Ectodermal cell (in vitro differentiated cells): ENCODE measurements at regions not wholly inside any gene's neighbourhood (a gene's known extent, or its start where the extent isn't known, plus 50 kb on each side); places are given as distances from the start of the nearest gene placed in this dataset.
"Not testable (repeated sequence)": the region's sequence is repeated elsewhere in the genome, so short reads cannot be mapped to it uniquely, and the experiment has no call there.

ENCODE experiments used
- H3K27ac ChIP-seq: 2 replicates; pipeline ENCODE4 v1.7.0; 2013; ENCODE audit warnings: mild to moderate bottlenecking, low read depth, low read length; ENCODE audit not compliant: insufficient read depth, poor library complexity, severe bottlenecking
- H3K27me3 ChIP-seq: 2 replicates; pipeline ENCODE4 v1.7.0; 2013; ENCODE audit warnings: mild to moderate bottlenecking, low read length; ENCODE audit not compliant: insufficient read depth, control insufficient read depth, poor library complexity, severe bottlenecking
- H3K36me3 ChIP-seq: one replicate; pipeline ENCODE4 v1.7.0; 2013; ENCODE audit warnings: low read length; ENCODE audit not compliant: control insufficient read depth, insufficient read depth
- H3K4me1 ChIP-seq: one replicate; pipeline ENCODE4 v1.7.0; 2013; ENCODE audit warnings: low read length; ENCODE audit not compliant: control insufficient read depth, insufficient read depth
- H3K4me3 ChIP-seq: 2 replicates; pipeline ENCODE4 v1.7.0; 2013; ENCODE audit warnings: low read depth, low read length, control low read depth; ENCODE audit not compliant: insufficient read depth
- H3K9me3 ChIP-seq: 2 replicates; pipeline ENCODE4 v1.7.0; 2013; ENCODE audit warnings: mild to moderate bottlenecking, low read length, moderate library complexity; ENCODE audit not compliant: control insufficient read depth
- WGBS, 2 experiments: methylation state at CpG; one replicate each; pipeline ENCODE4 v1.1.7; 2013; ENCODE audit warnings: missing lambda C conversion rate in 2 of 2; 5-methylcytosine and 5-hydroxymethylcytosine counted together

- not testable (repeated sequence) for H3K4me3 ChIP-seq
Measured at GRCh38 chr10:57645108-57645507, 622.6 kb downstream of the IPMK start.

GRCh38 chr10:57638411-57638810 is 629.3 kb downstream of the IPMK start:
- 100% methylated on average over 2 of the region's 2 CpGs for WGBS, 2 experiments

More at GRCh38 chr10:57645108-57645507, 622.6 kb downstream of the IPMK start:
- not testable (repeated sequence) for H3K27ac ChIP-seq, H3K4me1 ChIP-seq, H3K27me3 ChIP-seq, H3K36me3 ChIP-seq, H3K9me3 ChIP-seq
- 96 to 98% methylated on average over 3 of the region's 3 CpGs for WGBS, 2 experiments

GRCh38 chr10:57628592-57629284 is 639.0 kb downstream of the IPMK start:
- Histone ChIP-seq H3K4me1 (no peaks in the 10 kb centered on the region), H3K27me3 (no peaks in the 10 kb centered on the region), H3K36me3 (no peaks in the 10 kb centered on the region), H3K27ac (no peak overlapping the region), H3K9me3 (no peaks in the 10 kb centered on the region), H3K4me3 (no peak overlapping the region)
- WGBS, 2 experiments = 9 to 40% methylated on average over 2 to 3 of the region's 3 CpGs

More at GRCh38 chr10:57638411-57638810, 629.3 kb downstream of the IPMK start:
- Histone ChIP-seq H3K27ac (no peak overlapping the region), H3K36me3 (no peaks in the 10 kb centered on the region), H3K4me1 (no peaks in the 10 kb centered on the region), H3K4me3 (no peak overlapping the region), H3K27me3 (no peaks in the 10 kb centered on the region), H3K9me3 (no peaks in the 10 kb centered on the region)

- H3K9me3 ChIP-seq = no peaks in the 10 kb centered on the region
- 41 to 44% methylated on average over 2 of the region's 2 CpGs for WGBS, 2 experiments
- H3K36me3 ChIP-seq = no peaks in the 10 kb centered on the region
- no peak overlapping the region for H3K4me3 ChIP-seq
- no peaks in the 10 kb centered on the region for H3K4me1 ChIP-seq
- no peaks in the 10 kb centered on the region for H3K27me3 ChIP-seq
- H3K27ac ChIP-seq = no peak overlapping the region
Measured at GRCh38 chr10:57627642-57628178, 640.0 kb downstream of the IPMK start.

- no peak overlapping the region for H3K4me3 ChIP-seq
- no peaks in the 10 kb centered on the region for H3K4me1 ChIP-seq
- H3K9me3 ChIP-seq = no peaks in the 10 kb centered on the region
- 86 to 92% methylated on average over 3 to 4 of the region's 5 CpGs for WGBS, 2 experiments
- H3K27ac ChIP-seq = no peak overlapping the region
- no peaks in the 10 kb centered on the region for H3K27me3 ChIP-seq
- H3K36me3 ChIP-seq = no peaks in the 10 kb centered on the region
Measured at GRCh38 chr10:57624856-57625592, 642.7 kb downstream of the IPMK start.

GRCh38 chr10:57624066-57624465 is 643.6 kb downstream of the IPMK start:
- no peak overlapping the region for H3K4me3 ChIP-seq
- WGBS, 2 experiments = 81 to 93% methylated on average over 1 of the region's 1 CpG
- no peaks in the 10 kb centered on the region for H3K9me3 ChIP-seq
- no peak overlapping the region for H3K27ac ChIP-seq
- no peaks in the 10 kb centered on the region for H3K27me3 ChIP-seq
- H3K36me3 ChIP-seq = no peaks in the 10 kb centered on the region
- no peaks in the 10 kb centered on the region for H3K4me1 ChIP-seq

- no peaks in the 10 kb centered on the region for H3K27me3 ChIP-seq
- H3K4me1 ChIP-seq = no peaks in the 10 kb centered on the region
- H3K36me3 ChIP-seq = no peaks in the 10 kb centered on the region
- no peak overlapping the region for H3K4me3 ChIP-seq
- H3K9me3 ChIP-seq = no peaks in the 10 kb centered on the region
- no peak overlapping the region for H3K27ac ChIP-seq
- WGBS, 2 experiments = 84 to 88% methylated on average over 3 of the region's 3 CpGs
Measured at GRCh38 chr10:57621466-57621865, 646.2 kb downstream of the IPMK start.

GRCh38 chr10:57605948-57606485 is 661.7 kb downstream of the IPMK start:
- no peak overlapping the region for H3K27ac ChIP-seq
- WGBS, 2 experiments = 93 to 96% methylated on average over 2 to 3 of the region's 4 CpGs
- no peaks in the 10 kb centered on the region for H3K9me3 ChIP-seq
- H3K27me3 ChIP-seq = no peaks in the 10 kb centered on the region
- no peaks in the 10 kb centered on the region for H3K36me3 ChIP-seq
- no peaks in the 10 kb centered on the region for H3K4me1 ChIP-seq
- H3K4me3 ChIP-seq = no peak overlapping the region

- no peak overlapping the region for H3K4me3 ChIP-seq
- 97 to 100% methylated on average over 3 to 4 of the region's 4 CpGs for WGBS, 2 experiments
- H3K36me3 ChIP-seq = no peaks in the 10 kb centered on the region
- H3K4me1 ChIP-seq = no peaks in the 10 kb centered on the region
- no peaks in the 10 kb centered on the region for H3K27me3 ChIP-seq
- H3K9me3 ChIP-seq = no peaks in the 10 kb centered on the region
- no peak overlapping the region for H3K27ac ChIP-seq
Measured at GRCh38 chr10:57599440-57599839, 668.3 kb downstream of the IPMK start.

GRCh38 chr10:57593983-57594573 is 673.6 kb downstream of the IPMK start:
- no peak overlapping the region for H3K27ac ChIP-seq
- no peaks in the 10 kb centered on the region for H3K36me3 ChIP-seq
- no peaks in the 10 kb centered on the region for H3K9me3 ChIP-seq
- H3K27me3 ChIP-seq = no peaks in the 10 kb centered on the region
- 84 to 100% methylated on average over 1 of the region's 1 CpG for WGBS, 2 experiments
- H3K4me1 ChIP-seq = no peaks in the 10 kb centered on the region
- no peak overlapping the region for H3K4me3 ChIP-seq
